HEK293T (cell line): ENCODE measurements at regions not wholly inside any gene's neighbourhood (a gene's known extent, or its start where the extent isn't known, plus 50 kb on each side); places are given as distances from the start of the nearest gene placed in this dataset.

ENCODE experiments used
- ARNT ChIP-seq: fragments of 450-650 bp; IDR thresholded peaks from 2 replicates; pipeline ENCODE4 v1.6.1; 2017; ENCODE audit warnings: mild to moderate bottlenecking
- BHLHE40 ChIP-seq: fragments of 450-650 bp; IDR thresholded peaks from 2 replicates; pipeline ENCODE4 v1.6.1; 2016; ENCODE audit warnings: mild to moderate bottlenecking, moderate library complexity, borderline replicate concordance
- CTBP1 ChIP-seq: fragments of 450-650 bp; IDR thresholded peaks from 2 replicates; pipeline ENCODE4 v1.6.1; 2016; ENCODE audit warnings: borderline replicate concordance
- ELF4 ChIP-seq: fragments of 450-650 bp; IDR thresholded peaks from 2 replicates; pipeline ENCODE4 v1.6.1; 2017; ENCODE audit warnings: antibody characterized with exemption
- FOXA1 ChIP-seq: fragments of 450-650 bp; IDR thresholded peaks from 2 replicates; pipeline ENCODE4 v1.6.1; 2016; ENCODE audit warnings: mild to moderate bottlenecking
- FOXM1 ChIP-seq: fragments of 450-650 bp; IDR thresholded peaks from 2 replicates; pipeline ENCODE4 v1.6.1; 2017; ENCODE audit warnings: mild to moderate bottlenecking, borderline replicate concordance
- NFRKB ChIP-seq: fragments of 450-650 bp; IDR thresholded peaks from 2 replicates; pipeline ENCODE4 v1.6.1; 2016; ENCODE audit warnings: mild to moderate bottlenecking, moderate library complexity
- SP1 ChIP-seq: fragments of 450-650 bp; IDR thresholded peaks from 2 replicates; pipeline ENCODE4 v1.6.1; 2017
- SUZ12 ChIP-seq: fragments of 450-650 bp; IDR thresholded peaks from 2 replicates; pipeline ENCODE4 v1.6.1; 2016; ENCODE audit warnings: mild to moderate bottlenecking
- TARDBP ChIP-seq: fragments of 450-650 bp; IDR thresholded peaks from 2 replicates; pipeline ENCODE4 v1.6.1; 2016
- ZNF384 ChIP-seq: fragments of 450-650 bp; IDR thresholded peaks from 2 replicates; pipeline ENCODE4 v1.6.1; 2016
- TF ChIP-seq, protein P1 (sequence below): fragments of 450-650 bp; IDR thresholded peaks from 2 replicates; pipeline ENCODE4 v1.6.1; 2016

DNA sequence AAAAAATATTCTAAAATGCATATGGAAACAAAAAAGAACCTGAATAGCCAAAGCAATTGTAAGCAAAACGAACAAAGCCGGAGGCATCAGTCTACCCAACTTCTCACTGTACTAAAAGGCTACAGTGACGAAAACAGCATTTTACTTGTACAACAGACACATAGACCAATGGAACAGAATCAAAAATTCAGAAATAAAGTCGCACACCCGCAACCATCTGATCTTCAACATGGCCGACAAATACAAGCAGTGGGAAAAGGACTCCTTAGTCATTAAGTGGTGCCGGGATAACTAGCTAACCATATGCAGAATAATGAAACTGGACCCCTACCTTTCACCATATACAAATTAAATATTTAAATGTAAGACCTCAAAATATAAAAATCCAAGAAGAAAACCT, 203.9 kb upstream of the PPFIA2 start:
- TF ChIP-seq SUZ12 (no peak), BHLHE40 (no peak), NFRKB (no peak), FOXM1 (no peak), ARNT (no peak), ELF4 (no peak), CTBP1 (no peak), TARDBP (no peak), ZNF384 (no peak), FOXA1 (no peak), SP1 (no peak)
- TF ChIP-seq, protein P1, sequence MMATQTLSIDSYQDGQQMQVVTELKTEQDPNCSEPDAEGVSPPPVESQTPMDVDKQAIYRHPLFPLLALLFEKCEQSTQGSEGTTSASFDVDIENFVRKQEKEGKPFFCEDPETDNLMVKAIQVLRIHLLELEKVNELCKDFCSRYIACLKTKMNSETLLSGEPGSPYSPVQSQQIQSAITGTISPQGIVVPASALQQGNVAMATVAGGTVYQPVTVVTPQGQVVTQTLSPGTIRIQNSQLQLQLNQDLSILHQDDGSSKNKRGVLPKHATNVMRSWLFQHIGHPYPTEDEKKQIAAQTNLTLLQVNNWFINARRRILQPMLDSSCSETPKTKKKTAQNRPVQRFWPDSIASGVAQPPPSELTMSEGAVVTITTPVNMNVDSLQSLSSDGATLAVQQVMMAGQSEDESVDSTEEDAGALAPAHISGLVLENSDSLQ, result no peak
